Activated CD4-positive, alpha-beta T cell treated with anti-CD3 and anti-CD28 coated beads, Interleukin-2, amount 50 U/mL, for 4 hours (primary cell): ENCODE measurements at regions not wholly inside any gene's neighbourhood (a gene's known extent, or its start where the extent isn't known, plus 50 kb on each side); places are given as distances from the start of the nearest gene placed in this dataset.

Experiments
- DNase-seq, 2 experiments: peaks; one replicate each; pipeline ENCODE4 v3.0.0-alpha.2; 2020

DNA sequence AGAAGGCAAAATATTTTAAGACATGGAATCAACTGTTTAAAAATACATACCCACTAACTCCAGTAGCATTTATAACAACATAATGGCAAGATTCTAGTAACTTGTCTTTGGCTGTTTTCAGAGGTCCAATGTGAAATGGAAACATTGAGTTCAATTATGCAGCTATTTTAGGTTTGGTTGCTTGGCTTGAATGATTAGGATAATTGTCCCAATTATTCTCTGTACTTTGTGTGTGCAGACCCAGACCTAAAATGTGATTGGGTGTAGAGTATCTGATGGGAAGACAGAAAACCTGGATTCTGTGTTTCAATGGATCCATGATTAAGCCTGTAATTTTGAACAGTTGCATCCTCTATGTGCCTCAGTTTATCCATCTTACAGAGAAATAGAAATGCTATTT lies 392.7 kb upstream of the NFE2L3 start:
- no peak for DNase-seq

DNA sequence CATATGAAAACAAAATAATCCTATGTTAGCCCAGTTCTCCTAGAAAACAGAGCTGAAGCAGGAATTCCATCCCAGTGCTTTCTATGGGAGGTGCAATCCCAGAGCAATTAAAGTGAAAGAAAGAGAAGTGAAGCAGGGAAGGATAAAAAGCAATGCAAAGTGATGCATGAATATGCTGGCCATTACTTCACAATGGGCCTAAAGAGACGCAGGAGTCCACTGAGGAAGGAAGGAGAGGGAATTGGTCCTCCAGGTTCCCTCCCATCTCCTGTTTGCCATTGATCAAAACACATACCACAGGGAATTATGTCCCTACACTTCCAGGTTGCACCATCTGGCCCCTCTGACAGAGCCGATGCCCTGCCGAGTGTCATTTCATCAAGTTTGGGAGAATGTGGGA lies 392.2 kb upstream of the NFE2L3 start:
- no peak for DNase-seq

DNA sequence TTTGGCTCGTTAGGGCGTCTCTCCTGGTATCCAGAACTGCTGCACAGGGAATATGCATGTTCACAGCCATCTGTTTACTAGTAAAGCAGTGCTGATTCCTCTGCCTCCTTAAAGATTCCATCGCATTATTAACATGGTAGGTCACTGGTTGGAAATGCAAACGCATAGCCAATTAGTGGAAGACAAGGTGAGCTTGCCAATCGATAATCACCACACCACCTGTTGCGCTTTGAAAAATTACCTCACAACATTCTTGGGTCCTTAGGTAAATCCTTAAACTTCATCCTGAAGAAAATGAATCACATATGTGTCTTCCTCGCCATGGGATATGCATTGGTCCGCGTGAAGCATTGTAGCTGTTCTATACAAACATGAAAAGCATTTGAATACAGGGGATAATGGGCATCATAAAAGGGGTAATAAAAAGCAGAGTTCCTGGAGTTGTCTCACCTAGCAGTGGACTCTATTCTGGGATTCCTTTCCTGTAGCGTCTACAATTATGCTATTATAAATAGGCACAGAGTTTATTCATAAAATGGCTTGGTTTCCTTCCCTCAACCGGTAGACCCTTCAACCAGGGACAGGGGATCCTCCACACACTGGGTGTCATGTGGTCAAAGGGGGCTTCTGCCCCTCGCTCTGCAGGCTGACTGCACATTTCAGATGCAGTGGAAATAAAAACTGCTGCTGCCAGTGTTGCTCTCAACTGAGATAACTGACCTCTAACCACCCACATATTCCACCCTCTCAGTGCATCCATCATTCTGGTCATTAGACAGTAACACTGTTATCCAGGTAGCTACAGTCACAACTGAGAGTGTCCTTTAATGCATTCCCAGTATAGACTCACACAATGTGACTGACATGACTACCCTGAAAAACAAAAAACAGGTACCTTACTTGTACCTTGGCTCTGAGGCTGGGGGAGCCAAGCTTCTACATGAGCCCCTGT lies 389.2 kb upstream of the NFE2L3 start:
- DNase-seq = no peak

DNA sequence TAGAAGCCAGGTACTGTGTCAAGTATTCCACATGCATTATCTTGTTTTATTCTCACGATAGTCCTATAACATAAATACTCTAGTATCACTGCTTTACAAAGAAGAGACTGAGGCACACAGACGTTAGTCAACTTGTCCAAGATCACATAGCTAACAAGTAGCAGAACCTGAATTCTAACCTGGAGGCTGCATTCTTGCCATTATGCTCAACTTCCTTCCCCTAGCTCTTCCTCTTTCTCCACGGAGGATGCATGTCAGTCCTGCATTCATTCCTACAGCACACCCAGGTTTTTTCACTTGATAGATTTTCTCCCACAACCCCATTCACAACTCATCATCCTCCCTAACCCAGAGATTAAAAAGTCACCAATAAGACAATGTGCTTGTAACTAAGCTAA lies 388.5 kb upstream of the NFE2L3 start:
- no peak for DNase-seq

DNA sequence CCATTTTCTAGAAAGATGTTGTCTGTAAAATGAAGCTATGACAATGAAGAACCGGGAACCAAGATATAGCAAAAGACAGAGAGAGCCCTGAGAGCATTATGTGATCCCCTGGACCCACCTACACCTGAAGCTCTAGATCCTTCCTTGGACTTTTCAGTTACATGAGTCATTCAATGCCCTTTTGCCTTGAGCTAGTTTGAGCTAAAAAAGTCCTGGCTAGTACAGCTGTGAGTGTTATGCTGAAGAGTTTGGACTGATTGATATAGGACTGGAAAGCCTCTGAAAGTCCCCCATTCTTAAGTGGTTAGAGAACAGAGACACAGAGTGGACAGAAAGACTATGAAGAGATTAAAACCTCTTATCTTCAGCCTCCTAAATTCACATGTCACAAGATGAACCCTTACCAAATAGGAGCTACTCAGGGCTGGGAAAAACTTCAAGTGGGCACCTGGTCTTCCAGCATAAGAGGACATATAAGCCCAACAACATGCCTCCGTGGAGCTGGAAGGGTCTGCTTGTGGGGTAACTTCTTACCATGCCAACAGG lies 386.8 kb upstream of the NFE2L3 start:
- no peak for DNase-seq

DNA sequence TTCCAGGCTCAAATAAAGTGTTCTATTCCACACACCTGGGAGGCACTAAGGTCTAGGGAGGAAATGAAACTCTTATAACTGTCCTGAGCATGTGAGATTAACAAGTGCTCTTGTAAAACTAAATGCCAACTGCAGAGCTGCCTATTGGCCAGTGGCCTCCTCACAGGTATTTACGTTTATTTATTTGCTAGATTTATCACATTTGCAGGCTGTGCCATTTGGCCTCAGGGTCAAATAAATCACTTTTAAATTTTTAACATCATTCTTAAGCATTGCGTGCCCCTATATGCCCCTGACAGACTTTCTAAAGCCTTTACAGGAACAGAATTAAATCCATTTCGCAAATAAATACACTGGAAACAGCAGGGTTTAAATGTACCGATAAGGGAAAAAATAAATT lies 381.8 kb upstream of the NFE2L3 start:
- no peak for DNase-seq

DNA sequence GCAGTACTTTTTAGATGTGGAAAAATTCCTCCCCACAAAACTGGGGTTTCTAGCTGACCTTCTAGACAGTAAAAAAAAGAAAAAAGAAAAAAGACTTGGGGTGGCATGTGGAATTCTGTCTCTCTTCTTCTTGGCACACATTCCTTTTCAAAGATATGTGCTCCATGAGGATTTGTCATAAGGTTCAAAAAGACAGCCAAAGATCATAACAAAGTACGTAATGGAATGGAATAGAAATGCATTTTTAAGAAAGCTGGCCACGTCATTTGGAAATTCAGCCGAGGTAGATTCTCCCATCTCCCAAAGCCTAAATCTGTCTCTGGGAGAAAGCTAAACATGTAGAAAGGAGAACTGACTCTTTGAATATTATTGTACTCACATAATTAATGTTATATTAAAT lies 381.3 kb upstream of the NFE2L3 start:
- no peak for DNase-seq

DNA sequence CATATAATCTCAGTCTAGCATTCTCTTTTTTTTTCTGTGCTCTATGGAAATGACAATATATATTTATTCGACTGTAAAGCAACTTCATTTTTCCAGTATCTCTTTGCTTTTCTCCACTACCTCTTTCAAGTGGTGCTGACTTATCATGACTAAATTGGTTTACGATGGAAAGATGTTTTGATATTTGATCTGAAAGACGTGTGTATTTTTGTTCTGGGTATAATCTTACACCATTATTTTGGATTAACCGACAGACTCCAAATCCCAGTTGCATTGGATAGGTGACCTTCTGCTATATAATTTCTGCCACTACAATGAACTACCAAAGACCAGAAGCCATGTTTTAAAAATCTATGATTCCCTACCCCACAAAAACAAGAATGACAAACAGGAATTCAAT lies 380.5 kb upstream of the NFE2L3 start:
- no peak for DNase-seq

DNA sequence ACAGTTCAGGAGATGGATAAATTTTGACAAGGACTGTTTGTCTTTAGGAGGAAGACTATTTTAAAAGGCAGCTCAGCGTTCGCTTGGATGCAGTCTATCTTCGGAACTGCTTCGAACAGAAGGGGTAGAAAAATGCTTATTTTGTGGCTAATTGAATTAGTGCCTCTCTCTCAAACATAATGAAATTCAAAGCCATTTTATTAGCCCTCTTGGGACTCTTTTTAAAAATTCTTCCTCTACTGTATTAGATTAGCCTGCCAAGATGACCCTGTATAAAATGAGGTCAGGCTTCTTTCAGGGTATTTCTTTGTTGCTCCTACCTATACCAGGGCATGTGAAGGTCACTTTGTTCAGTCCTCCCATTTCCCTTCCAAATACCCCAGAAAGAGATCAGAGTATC lies 379.2 kb upstream of the NFE2L3 start:
- DNase-seq = no peak

DNA sequence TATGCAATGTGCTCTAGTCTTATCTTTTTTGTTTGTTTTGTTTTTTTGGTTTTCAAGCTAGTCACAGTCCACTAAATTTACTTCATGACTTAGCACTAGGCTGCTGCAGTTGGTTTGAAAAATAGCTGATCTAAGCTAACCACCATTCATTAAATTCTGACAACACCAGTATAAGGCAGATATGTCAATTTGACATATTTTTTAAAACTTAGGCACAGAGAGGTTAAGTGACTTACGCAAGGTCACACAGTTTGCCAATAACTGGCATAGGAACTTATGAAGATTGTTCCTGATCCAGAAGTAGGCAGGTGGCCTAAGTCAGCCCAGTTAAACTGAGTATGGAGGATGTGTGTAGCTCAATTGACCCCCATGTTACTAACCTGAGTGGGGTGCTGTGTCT lies 377.3 kb upstream of the NFE2L3 start:
- no peak for DNase-seq

DNA sequence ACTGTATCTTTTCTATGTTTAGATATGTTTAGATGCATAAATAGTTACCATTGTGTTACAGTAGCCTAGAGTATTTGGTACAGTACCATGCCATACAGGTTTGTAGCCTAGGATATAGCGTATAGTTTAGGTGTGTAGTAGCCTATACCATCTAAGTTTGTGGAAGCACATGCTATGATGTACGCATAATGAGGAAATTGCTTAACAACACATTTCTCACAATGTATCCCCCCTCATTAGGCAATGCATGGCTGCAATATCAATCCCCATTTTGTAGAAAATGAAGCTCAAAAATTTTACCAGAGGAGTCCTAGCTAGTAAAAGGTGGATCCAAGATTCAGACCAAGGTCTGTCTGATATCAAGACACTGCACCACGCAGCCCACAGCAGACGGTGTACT lies 376.4 kb upstream of the NFE2L3 start:
- no peak for DNase-seq

DNA sequence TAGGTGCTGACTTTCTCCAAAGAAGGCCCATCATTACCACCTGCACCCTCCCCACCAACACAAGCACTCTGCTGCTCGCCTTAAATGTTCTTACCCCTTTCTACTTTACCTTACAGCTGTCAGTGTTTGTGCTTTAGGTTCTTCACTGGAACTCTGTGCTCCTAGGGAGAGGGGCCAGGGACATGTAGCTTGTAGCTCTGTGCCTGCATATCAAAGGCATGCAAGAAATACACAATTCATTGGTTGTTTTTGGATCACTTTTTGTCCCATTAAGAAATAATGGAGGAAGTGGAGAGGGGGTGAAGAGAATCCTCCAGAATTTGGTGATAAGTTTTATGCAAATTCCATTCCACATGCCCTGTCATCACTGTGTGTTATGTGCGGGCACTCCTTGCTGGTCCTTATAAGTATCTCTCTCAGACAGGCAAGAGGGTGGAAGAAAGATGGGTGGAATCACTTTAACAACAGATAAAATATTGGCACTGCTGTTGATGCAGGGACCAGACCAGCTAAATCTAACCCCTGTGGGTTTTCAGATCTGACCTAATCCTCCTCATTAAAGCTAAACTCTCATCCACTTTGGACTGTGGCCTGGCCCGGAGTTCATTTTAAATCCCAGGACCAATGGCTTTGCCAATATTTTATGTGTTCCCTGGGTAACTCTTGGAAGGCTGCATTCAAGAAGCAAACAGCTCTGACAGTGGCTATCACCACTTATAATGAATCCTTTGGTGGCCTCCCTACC lies 375.8 kb upstream of the NFE2L3 start:
- no peak for DNase-seq

DNA sequence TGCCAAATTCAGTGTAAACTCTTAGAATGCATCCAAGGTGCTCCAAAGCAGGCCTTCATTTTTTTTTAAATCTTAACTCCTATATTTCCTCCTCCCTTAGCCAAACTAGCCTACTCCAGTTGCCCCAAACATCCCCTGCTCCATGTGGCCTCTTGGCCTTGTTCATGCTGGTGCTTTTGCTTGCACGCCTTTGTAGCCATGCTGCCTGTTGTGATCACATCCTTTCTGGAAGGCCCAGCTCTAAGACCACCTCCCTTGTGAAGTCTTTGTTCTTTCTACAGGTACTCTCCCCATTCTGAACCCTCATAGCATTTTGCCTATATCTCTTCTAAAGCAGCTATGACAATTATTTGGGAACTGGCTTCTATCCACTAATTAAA lies 375.3 kb upstream of the NFE2L3 start:
- DNase-seq = no peak

DNA sequence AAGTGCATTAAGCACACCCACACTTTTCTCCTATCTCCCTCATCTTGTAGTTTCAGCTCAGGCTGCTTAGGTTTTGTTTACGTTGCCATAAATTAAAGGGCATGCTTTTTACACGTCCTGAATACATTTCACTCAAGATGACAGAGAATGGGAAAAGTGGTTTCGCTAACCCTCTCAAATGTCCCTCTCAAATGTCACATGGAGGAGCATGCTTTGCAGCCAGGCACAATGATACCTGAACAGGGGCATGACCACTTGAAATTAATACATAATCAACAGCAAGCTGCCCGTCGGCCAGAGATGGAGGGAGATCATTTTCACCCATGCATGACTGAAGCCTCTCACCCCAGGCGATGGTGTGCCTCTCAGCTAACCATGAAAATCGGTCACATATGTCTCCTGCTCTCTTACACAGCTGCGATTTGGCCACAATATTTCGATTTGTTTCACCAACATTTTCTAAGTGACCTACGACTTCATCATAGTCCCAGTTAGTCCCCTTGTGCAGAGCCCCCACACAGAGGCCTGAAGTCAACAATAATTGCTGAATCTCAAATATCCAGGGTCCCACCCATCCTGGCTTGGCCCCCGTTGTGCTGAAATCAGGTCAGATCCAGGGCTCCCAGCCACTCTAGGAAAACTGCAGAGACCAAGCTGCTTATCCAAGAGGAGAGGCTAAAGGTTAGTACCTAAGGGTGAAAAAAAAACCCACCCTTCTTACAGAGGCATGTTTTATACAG lies 373.9 kb upstream of the NFE2L3 start:
- no peak for DNase-seq

DNA sequence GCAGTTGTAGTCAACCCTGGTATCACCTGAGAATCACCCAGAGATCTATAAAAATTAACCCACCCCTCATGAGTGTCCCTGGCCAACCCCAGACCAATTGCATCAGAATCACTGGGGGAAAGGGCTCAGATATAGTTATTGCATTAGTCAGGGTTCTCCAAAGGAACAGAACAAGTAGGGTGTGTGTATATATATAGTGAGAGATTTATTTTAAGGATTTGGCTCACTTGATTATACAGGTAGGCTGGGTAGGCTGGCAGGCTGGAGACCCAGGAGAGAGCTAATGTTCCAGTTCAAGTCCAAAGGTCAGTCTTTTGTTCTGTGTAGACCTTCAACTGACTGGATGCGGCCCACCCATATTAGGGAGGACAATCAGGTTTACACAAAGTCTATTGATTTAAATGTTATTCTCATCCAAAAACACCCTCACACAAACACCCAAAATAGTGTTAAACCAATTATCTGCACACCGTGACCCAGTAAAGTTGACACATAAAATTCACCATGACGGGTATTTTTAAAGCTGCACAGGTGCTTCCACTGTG lies 372.9 kb upstream of the NFE2L3 start:
- no peak for DNase-seq

DNA sequence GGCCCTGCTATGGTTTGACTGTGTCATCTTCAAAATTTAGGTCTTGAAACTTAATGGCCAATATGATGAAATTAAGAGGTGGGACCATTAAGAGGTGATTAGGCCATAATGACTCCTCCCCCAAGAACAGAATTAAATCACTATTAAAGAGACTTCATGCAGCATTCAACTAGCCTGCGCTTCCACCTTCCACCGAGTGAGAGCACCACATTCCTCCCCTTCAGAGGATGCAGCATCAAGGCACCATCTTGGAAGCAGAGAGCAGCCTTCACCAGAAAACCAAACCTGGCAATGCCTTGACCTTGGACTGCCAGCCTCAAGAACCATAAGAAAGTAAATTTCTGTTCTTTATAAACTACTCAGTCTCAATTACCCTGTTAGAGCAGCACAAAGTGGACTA lies 371.1 kb upstream of the NFE2L3 start:
- no peak for DNase-seq

DNA sequence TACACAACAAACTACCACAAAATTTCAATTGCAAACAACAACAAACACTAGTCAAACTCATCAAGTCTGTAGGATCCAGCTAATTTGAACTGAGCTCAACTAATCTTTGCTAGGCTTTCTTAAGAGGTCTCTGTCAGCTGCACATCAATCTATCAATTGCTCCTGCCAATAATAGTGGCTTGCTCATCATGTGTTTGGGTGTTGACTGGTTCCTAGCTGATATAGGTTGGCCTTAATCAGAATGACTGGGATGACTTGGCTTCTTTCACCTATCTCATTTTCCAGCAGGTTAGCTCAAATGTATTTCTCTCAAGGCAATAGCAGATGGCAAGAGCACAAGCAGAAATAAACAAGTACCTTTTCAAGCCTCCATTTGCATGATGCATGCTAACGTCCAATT lies 370.3 kb upstream of the NFE2L3 start:
- no peak for DNase-seq

DNA sequence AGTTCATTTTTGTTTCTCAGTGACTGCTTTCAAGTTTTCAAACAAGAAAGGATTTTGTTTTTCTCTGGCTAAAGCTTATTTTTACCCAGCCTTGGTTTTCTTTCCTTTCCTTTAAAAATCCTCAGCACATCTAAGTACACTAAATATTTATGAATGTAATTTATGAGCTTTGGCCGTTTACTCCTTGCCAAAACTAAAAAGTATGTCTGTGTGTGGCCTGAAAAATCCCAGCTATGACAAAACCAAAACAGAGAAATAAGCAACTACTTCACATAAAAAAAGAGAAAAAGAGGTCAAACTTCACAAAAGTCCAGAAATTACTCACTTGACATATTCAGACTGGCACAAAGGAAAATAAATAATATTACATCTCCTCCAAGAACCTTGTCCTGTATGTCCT lies 365.1 kb upstream of the NFE2L3 start:
- no peak for DNase-seq

DNA sequence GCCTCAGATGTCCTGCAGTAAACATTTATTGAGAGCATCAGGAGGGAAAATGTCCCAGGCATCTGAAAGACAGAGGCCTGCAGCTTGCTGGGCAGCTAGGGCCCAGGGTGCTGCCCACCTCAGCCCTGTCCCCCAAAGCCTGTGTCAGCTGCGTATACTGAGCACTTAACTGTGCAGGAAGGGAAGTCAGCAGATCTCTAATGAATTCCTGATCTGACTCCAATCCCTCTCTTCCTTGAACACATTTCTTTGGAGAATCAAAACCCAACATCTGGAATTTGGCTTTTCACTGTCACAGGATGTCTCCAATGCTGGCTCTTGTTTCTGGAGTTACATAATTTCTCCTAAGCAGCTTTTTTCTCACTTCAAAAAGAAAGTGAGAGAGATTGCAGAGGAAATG lies 364.7 kb upstream of the NFE2L3 start:
- DNase-seq = no peak

DNA sequence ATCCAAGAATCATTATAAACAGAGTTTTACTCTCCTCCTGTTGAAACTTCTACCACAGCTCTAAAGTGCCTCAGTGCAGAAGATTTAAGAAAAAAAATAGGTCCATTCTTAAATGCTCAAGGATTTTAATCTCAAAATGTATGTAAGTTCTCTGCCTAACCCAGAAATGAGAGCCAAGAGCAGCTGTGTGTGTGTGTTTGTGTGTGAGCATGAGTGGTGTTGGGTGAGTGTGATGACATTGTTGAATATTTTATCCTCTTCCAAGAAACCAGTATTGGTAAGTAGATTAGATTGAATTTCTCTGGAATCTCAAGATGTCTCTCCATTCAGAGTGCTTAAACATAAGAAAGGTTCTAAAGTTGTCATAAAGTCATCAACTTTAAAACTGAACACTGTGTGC lies 363.6 kb upstream of the NFE2L3 start:
- DNase-seq = no peak

DNA sequence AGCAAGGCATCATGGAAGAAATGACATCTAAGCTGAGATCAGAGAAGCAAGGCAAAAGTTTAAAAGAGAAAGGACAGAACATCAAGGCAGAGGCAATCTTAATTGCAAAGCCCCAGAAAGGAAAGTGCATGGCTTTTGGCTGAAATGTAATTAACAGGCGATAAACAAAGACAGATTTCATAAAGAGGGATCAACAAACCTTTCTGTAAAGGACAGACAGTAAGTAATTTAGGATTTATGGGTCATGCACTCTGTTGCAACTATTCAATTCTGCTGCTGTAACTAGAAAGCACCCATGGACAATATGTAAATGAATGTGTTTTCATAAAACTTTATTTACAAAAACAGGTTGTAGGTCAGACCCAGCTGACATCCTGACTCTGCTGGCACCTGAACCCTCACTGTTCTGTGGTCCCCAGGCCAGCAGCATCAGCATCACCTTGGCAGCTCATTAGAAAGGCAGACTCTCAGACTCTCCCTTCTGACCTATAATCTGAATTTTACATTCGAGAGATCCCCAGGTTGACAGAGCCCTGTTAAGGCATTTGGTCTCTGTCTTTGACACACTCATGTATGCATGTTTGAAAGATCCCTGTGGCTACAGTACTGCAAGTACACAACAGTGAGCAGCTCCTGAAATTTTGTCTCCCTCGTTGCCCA lies 362.9 kb upstream of the NFE2L3 start:
- no peak for DNase-seq
